DLD1 (cell line): ENCODE measurements at regions not wholly inside any gene's neighbourhood (a gene's known extent, or its start where the extent isn't known, plus 50 kb on each side); places are given as distances from the start of the nearest gene placed in this dataset.
"Not testable (repeated sequence)": the region's sequence is repeated elsewhere in the genome, so short reads cannot be mapped to it uniquely, and the experiment has no call there.

Source experiments
- in situ Hi-C: cut with HindIII; loops from 2 replicates; pipeline ENCODE4 v1.10.0; 2017; ENCODE audit warnings: low sequenced_read_pairs

DNA sequence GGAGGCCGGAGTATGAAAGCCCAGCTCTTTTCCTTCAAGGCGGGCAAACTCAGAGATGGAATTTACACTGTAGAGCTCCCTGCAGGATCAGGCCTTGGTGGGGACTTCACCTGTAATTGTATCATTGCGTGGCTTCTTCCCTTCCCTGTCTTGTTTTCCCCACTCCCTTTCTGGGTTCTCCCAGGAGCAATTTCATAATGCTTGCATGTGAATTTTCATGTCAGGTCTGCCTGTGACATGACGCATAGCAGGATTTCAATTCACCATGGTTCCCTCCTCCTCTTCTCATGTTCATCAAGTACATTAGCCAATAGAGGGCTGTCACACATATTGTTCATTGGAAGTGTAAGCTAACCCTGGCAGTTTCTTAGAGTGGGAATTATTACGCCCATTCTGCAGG, 197.7 kb downstream of the RPS24 start:
- in situ Hi-C loops, result no loop called here

DNA sequence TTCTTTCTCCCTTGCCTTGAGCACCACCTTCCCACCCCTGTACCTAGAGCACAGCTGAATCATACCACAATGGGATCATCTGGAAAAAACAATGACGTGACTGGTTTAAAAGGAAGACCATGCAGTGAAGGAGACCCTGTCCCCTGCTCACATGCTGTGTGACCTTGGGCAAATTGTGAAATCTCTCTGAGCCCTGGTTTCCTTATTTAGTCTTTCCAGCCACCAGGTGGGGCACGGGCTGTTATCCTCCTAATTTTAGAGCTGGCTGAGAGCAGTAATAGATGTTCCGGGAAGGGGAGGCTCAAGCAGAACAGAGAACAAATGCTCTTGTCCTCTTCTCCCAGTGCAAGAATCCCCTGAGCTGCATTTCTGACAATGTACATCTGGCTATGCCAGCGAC, 198.3 kb downstream of the RPS24 start:
- in situ Hi-C loops, result no loop called here

DNA sequence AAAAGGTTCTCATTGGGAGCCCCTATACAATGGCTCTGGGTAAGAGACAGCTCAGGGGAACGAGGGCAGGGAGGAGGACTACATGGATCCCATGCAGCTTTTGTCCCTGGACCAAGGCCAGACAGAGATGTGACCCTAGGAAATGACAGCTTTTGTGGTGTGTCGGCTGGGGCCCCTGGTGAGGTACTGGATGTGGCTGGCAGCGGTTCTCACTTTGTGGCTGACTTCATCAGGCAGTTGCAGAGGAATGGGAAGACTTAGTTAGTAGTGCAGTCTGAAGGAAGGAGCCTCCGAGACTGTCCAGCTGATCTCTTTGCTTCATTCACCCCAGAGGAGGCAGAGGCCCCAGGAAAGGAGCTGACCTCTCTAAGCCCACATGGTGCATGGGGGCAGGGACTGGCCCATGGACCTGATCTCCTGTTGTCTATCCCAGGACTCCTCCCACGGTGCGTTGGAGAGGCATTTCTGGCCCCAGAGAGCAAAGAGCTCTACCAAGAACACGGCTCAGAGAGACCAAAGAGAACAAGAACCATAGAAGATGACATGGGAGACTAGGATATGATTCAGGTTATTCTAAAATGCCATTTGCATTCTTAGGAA, 202.9 kb downstream of the RPS24 start:
- in situ Hi-C loops, result no loop called here

DNA sequence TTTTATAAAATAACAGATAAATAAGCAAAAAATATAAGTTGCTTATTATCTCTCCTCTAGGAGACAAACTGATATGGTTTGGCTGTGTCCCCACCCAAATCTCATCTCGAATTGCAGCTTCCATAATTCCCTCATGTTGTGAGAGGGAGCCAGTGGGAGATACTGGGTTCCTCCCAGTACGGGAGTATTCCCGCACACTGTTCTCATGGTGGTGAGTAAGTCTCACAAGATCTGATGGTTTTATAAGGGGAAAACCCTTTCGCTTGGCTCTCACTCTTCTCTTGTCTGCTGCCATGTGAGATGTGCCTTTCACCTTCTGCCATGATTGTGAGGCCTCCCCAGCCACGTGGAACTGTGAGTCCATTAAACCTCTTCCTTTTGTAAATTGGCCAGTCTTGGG, 204.3 kb downstream of the RPS24 start:
- in situ Hi-C loops, result not testable (repeated sequence)

DNA sequence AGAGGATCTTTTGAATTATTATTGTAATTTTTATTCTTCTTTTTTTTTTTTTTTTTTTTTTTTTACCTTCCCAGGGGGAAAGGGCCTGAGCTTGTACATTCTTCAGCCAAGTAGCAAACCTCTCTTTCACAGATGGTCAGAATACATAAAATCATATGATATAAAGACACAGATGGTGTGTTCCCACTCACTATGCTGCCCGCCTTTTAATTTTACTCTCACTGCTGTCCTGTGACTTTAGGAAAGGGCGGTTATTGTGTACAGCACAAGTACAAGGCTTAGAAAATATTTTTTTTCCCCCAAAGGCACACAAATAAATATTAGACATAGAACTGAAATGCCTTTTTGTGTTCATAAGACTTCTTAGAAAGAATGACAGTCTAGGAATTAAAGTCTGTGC, 213.6 kb downstream of the RPS24 start:
- in situ Hi-C loops, result no loop called here

DNA sequence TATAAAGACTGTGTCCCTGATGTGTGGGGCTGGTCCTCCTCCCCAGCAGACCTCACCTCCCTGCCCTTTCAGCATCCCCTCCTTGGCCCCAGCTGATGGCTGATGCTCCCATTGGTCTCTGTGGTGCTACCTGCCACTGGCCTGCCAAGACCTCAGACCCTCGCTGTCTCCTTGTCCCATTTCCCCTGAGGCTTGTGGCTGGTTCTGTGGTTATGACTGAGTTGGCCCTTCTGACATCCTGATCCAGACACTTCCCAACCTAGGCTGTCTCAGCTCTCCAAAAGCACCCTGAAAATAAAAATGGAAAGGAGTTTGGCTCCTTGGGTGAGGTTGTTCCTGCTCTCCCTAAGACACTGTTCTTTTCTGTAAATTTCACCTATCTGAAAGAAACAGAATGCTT, 214.2 kb downstream of the RPS24 start:
- in situ Hi-C loops, result no loop called here

DNA sequence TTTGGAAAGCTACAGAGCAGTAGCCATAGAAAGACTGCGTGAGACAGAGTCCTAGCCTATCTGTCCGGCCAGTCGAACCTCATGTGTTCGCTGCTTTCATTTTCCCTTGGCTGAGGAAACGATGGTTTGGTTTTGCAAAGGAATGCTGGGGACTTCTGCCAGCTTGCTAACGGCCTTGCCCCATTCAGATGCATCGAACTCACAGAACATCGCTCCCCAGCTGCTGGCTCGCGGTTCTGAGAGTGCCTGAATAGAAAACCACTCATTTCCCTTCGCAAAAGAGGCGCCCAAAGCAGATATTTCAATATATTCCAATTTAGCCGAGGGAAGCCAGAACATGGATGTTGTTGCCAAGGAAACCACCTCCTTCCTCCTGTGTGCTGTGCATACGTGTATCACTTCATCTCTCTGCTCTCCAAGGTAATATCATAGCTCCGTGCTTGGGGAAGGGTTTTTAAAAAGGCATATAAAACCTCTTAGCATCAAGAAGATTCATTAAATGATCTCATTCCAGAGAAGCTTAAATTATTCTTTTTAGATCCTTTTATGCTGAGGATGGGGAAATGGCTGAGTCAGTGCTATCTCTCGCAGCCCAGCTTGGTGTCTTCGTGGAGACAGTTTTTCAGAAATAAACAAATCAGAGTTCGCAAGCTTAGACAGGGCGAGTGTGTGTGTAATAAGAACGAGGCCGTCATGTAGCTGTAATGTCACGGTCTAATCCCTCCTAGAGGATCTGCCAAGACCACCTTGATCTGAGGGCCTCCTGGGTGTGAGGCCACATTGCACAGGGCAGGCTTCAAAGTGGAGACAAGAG, 215.2 kb downstream of the RPS24 start:
- in situ Hi-C loops, result no loop called here

DNA sequence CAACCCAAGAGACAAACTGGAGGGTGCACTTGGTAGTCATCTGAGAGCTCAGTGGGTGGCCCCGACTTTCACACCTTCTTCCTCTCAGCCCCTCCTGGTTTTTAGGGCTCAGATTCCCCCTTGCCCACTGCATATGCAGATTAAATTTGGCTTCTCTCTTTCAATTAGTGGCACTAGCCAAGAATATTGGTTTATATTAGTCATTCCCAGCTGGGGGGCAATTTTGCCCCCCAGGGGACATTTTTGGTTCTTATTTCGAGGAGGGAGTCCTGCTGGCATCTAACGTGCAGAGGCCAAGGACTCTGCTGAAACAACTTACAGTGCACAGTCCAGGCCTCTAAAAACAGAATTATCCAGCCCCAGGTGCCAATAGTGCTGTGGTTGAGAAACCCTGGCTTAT, 216.0 kb downstream of the RPS24 start:
- in situ Hi-C loops, result loop anchor here (10.0 kb wide), 1 partner anchor 465 kb away; no protein-coding TSS in a partner anchor

DNA sequence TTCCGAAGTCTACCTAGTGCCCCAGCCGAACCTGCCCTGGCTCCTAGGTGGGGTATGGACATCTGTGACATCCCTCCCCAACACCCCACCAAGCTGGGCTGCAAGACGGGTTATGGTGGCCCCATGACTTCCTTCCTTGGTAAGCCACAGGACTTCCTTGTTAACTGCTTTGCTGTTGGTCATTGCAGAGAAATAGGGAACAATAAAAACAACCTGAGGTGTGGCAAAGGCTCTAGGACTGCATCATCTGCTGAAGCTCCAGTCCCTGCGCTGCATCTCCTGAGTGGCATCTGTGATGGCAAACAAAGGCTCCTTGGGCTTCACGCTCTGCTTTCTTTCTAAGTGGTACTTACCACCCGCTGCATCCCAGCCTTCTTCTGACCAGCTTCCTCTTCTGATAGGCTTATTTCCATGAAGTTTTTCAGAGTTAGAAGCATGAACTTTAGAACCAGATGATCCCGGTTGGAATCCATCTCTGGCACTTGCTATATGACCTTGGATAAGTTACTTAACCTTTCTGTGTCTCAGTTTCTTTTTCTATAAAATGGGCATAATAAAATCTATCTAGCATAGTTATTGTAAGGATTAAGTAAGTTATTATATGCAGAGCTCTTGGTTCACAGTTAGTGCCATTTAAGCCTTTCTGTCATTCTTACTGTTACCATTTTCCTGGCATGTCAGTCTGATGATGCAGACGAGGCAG, 216.8 kb downstream of the RPS24 start:
- in situ Hi-C loops, result loop anchor here (10.0 kb wide), 1 partner anchor 466 kb away; no protein-coding TSS in a partner anchor

DNA sequence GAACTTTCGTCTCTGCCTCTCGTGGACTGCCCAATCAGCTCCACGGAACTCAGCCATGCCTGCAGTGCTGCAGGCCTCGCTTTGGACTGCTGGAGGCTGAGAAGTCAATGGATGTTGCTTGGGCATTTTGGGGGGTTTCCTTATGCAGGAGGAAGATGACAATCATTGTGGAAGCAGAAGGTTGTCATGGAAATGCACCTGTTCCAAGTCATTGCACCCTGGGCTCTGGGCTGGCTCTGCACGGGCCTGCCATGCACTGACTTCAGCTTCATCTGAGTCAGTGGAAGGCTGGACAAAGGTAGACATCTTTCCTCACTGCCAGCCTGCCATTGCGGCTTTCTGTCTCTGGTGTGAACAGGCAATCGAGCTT, 217.3 kb downstream of the RPS24 start:
- in situ Hi-C loops, result loop anchor here (10.0 kb wide), 1 partner anchor 466 kb away; no protein-coding TSS in a partner anchor

DNA sequence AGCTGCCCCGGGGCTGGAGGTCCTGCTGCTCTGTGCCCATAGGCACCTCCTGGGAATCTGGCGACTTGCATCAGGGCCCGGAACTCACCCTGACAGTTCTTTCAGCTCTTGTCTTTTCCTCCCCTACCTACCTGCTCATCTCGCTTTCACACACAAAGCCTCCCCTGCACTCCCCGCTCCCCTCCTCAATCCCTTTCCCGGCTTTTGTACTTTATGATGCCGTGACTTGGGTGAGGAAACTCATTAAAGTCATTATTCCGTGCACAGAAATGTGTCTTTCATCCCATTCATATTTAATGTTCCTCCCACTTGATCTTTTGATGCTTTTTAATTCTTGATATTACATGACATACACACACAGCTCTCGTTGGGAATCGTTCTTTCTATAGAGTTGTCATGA, 218.6 kb downstream of the RPS24 start:
- in situ Hi-C loops, result loop anchor here (10.0 kb wide), 1 partner anchor 467 kb away; no protein-coding TSS in a partner anchor

DNA sequence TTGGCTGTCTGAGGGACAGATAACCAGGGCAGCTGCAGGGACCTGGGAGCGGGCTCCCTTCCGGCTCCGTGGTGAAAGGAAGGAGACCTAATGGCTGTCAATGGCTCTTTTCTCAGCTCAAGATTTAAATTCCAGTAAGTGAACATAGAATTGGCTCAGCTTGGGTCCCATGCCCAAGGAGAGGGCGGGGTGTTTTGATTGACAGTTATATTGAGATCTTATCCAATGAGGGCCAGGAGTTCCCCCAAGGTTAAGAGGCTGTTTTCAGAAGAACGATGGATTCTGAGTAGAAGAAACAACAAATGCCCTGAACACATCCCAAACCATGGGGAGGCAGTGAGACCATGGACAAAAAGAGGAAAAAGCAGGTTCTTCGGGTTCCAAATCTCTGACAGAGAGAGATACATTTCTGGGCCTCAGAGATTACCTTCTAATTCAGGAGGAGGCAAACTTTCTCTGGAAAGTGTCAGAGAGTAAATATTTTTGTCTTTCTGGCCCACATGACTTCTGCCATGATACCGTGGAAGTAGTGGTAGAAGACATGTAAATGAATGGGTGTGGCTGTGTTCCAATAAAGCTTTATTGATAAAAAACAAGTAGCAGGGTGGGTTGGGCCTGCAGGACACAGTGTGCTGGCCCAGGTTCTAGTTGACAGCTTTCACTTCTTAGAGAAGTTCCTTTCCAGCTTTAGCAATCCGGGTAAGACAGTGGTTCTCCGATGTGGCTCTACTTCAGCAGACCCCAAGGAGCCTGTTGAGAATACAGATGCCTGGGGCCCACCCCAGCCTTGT, 219.6 kb downstream of the RPS24 start:
- in situ Hi-C loops, result loop anchor here (10.0 kb wide), 1 partner anchor 468 kb away; no protein-coding TSS in a partner anchor

DNA sequence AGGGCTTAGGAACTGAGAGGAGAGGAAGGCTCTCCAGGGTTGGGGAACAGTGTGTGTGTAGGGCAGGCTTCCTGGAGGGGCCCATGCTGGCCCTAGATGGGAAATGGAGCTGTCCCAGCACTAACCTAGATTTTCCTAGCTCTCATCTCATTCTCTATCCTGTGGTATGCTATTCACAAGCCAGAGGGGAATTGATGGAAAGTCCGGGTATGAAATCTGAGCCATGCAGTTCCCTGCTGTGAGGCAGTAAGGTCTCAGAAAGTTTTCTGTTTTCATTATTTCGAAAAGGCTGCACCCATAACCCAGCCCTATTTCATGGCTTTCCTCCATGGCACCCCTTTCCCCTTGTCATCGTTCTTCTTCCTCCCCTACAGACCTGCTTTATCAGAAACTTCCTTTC, 220.3 kb downstream of the RPS24 start:
- in situ Hi-C loops, result loop anchor here (10.0 kb wide), 1 partner anchor 469 kb away; no protein-coding TSS in a partner anchor

DNA sequence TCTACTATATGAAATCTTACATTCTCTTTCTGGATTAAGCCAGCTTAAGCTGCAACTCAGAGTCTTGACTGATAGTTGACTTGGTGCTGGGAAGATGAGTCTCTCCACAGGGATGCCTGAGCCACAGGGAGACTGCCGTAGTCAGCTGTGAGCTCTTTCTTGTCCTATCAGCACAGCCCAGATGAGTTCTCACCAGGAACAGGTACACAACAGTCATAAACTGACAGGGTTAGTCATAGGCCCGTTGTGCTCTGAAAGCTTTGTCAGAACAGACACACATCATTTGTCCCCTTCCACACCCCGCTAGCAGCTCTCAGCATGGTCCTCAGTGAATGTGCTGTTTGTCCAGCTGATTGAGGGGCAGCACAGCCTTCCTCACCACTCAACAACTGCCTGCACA, 221.6 kb downstream of the RPS24 start:
- in situ Hi-C loops, result loop anchor here (10.0 kb wide), 1 partner anchor 470 kb away; no protein-coding TSS in a partner anchor

DNA sequence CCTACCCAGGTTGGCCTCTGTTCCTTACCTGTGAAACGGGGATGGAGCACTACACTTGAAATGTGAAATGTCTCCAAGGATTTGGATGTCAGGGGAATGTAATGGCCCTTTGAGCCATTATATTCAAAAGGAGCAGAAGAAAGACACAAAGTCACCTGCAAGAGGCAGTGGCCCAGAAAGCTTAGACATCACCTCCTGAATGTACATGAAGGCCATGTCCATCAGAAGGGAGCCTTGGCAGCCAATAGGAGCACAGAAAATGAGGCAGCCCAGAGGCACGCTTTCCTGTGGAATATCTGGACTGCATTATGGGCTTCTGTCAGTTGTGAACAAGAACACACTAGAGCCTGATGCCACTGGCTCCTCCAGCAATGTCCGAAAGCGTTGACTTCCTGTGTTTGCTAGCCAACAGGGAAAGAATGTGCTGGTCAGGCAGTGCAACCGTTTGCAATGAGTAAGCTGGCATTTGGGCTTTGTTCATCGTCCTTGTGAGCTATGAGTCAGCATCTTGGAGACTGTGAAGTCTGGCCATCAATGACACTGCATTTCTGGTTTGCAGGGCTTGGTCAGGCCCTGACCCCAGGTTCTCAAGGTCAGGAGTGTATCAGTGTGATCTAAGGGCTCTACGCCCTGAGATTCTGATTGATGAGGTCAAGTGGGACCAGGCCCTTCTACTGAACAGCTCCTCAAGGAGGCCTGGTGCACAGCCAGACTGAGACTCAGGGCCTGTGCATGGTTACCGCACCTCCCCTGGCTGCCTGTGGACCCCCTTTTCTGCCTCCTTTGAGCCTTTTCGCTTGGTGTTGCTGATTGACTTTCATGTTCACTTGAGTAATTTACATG, 222.4 kb downstream of the RPS24 start:
- in situ Hi-C loops, result loop anchor here (10.0 kb wide), 1 partner anchor 471 kb away; no protein-coding TSS in a partner anchor

DNA sequence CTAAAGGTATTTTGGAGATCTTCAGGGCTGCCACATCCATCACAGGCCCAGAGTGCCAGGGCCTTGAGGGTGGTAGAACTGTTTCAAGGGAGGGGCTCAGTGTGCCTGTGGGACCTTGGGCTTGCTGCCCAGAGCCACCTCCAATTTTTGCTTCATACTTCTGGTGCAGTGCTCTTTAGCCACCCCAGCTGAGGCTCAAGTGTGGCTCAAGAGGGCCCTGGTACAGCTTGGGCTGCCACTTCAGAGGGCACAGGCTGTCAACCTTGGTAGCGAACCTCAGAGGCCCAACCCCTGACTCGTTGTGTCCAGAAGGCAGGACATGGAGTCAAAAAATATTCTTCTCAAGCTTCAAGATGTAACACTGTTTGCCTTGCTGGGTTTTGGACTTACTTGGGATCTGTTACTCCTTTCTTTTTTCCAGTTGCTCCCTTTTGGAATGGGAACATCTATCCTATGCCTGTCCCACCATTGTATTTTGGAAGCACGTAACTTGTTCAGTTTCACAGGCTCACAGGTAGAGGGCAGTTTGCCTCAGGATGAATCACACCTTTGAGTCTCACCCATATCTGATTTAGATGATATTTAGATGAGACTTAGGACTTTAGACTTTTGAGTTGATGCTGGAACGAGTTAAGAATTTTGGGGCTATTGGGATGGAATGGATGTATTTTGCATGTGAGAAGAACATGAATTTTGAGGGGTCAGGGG, 224.8 kb downstream of the RPS24 start:
- in situ Hi-C loops, result loop anchor here (10.0 kb wide), 1 partner anchor 474 kb away; no protein-coding TSS in a partner anchor

DNA sequence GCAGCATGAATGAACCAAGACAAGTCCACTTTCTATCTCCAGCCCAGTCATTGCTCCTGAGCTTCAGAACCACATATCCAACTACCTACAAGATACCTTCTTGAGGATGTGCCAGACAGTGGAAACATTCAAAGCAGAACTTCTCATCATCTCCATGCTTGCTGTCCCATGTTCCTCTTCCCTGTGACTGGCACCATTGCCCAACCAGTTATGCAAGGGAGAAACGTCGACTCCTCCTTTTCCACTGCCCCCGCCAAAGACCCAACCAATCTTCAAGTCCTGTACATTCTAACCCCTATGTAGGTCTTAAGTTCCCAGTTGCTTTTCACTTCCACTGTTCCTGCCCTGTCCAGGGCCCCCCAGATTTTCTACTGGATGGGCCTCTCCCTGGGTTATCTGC, 225.7 kb downstream of the RPS24 start:
- in situ Hi-C loops, result loop anchor here (10.0 kb wide), 1 partner anchor 475 kb away; no protein-coding TSS in a partner anchor

DNA sequence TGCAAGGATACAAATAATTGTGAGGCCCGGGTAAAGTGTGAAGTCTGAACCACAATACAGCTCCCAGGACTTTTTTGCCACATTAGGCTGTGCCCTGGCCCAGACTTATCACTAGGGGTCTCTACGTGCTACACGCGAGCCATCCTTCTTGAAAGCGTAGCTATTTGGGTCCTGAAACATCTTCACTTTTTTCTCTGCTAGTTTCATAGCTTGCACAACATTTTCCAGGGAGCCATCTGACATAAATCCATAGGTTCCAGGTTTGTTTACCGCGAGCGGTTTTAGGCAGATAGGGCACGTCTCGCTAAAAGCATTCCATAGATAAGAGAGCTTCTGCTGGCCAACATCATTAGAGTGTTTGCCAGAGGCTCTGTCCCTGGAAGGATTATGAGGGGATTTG, 226.5 kb downstream of the RPS24 start:
- in situ Hi-C loops, result no loop called here

DNA sequence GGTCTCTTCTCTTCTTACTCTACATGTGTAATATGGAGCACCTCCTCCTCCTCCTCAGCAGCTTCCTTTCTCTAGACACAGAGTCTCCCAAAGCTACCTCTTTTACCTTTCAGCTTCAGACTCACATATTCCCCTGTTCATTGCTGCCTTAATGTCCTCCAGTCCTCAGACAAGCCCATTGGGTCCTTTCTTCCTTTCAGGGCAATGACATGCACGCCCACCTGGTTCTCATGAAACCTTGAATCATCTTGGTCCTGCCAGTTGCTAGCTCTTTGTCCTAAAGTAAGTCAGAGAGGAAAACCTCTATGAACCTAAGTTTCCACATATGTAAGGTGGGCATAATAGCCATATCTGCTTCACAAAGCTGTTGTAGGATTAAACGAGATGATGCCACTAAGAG, 227.0 kb downstream of the RPS24 start:
- in situ Hi-C loops, result no loop called here
